Neural cell (in vitro differentiated cells): ENCODE measurements at regions not wholly inside any gene's neighbourhood (a gene's known extent, or its start where the extent isn't known, plus 50 kb on each side); places are given as distances from the start of the nearest gene placed in this dataset.

ENCODE experiments used
- EP300 ChIP-seq: fragments of 450-650 bp; conservative IDR thresholded peaks from 2 replicates; pipeline ENCODE4 v1.6.1; 2014; ENCODE audit warnings: antibody characterized with exemption, mild to moderate bottlenecking, moderate library complexity; ENCODE audit not compliant: poor library complexity, severe bottlenecking
- EZH2 ChIP-seq: fragments of 200-600, 300-800 bp; shearing (Covaris generic), sonication (generic); IDR thresholded peaks from 2 replicates; pipeline ENCODE4 v1.6.1; 2014; ENCODE audit warnings: antibody characterized with exemption, low read length, borderline replicate concordance, mild to moderate bottlenecking; ENCODE audit not compliant: insufficient read depth, poor library complexity, severe bottlenecking
- POLR2AphosphoS5 ChIP-seq: IDR thresholded peaks from 2 replicates; pipeline ENCODE4 v1.6.1; 2012
- RAD21 ChIP-seq: fragments of 450-650 bp; conservative IDR thresholded peaks from 2 replicates; pipeline ENCODE4 v1.6.1; 2014; ENCODE audit warnings: antibody characterized with exemption, mild to moderate bottlenecking, moderate library complexity
- TAF1 ChIP-seq: IDR thresholded peaks from 2 replicates; pipeline ENCODE4 v1.6.1; 2012; ENCODE audit warnings: low read depth
- TF ChIP-seq, protein P1 (sequence below): fragments of 450-650 bp; IDR thresholded peaks from 2 replicates; pipeline ENCODE4 v1.5.1; 2014; ENCODE audit warnings: antibody characterized with exemption, mild to moderate bottlenecking, moderate library complexity; ENCODE audit not compliant: poor library complexity, severe bottlenecking

GRCh38 chr13:21949818-21950429 is 279.1 kb downstream of the FGF9 start:
- TF ChIP-seq EZH2 (no peak), EP300 (no peak), RAD21 (no peak), TAF1 (no peak), POLR2AphosphoS5 (no peak)
- TF ChIP-seq, protein P1, sequence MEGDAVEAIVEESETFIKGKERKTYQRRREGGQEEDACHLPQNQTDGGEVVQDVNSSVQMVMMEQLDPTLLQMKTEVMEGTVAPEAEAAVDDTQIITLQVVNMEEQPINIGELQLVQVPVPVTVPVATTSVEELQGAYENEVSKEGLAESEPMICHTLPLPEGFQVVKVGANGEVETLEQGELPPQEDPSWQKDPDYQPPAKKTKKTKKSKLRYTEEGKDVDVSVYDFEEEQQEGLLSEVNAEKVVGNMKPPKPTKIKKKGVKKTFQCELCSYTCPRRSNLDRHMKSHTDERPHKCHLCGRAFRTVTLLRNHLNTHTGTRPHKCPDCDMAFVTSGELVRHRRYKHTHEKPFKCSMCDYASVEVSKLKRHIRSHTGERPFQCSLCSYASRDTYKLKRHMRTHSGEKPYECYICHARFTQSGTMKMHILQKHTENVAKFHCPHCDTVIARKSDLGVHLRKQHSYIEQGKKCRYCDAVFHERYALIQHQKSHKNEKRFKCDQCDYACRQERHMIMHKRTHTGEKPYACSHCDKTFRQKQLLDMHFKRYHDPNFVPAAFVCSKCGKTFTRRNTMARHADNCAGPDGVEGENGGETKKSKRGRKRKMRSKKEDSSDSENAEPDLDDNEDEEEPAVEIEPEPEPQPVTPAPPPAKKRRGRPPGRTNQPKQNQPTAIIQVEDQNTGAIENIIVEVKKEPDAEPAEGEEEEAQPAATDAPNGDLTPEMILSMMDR, result no peak
